Activated CD8-positive, alpha-beta memory T cell treated with anti-CD3 and anti-CD28 coated beads, Interleukin-2, amount 50 U/mL, for 48 hours (primary cell): ENCODE measurements at regions not wholly inside any gene's neighbourhood (a gene's known extent, or its start where the extent isn't known, plus 50 kb on each side); places are given as distances from the start of the nearest gene placed in this dataset.

Source experiments
- DNase-seq: peaks from one replicate; pipeline ENCODE4 v3.0.0-alpha.2; 2020

- no peak for DNase-seq
Measured at GRCh38 chr5:172545291-172545801, 91.0 kb upstream of the SH3PXD2B start.

GRCh38 chr5:172544371-172545095 lies 90.2 kb upstream of the SH3PXD2B start:
- no peak for DNase-seq

GRCh38 chr5:172543484-172544298 lies 89.4 kb upstream of the SH3PXD2B start:
- DNase-seq, result peak; percentile 28

- DNase-seq, result peak; percentile 15
Measured at GRCh38 chr5:172542651-172543131, 88.4 kb upstream of the SH3PXD2B start.

GRCh38 chr5:172541773-172542136 lies 87.4 kb upstream of the SH3PXD2B start:
- DNase-seq, result peak; percentile 12

- peak; percentile 32 for DNase-seq
Measured at GRCh38 chr5:172541099-172541772, 86.9 kb upstream of the SH3PXD2B start.

- DNase-seq, result peak; percentile 3
Measured at GRCh38 chr5:172540099-172540870, 86.0 kb upstream of the SH3PXD2B start.

- peak; percentile 40 for DNase-seq
Measured at GRCh38 chr5:172535108-172535445, 80.8 kb upstream of the SH3PXD2B start.

- peak; percentile 30 for DNase-seq
Measured at GRCh38 chr5:172534229-172535107, 80.1 kb upstream of the SH3PXD2B start.

- peak; percentile 32 for DNase-seq
Measured at GRCh38 chr5:172533399-172534228, 79.3 kb upstream of the SH3PXD2B start.

GRCh38 chr5:172533058-172533398 lies 78.7 kb upstream of the SH3PXD2B start:
- peak; percentile 18 for DNase-seq

GRCh38 chr5:172532439-172532838 lies 78.1 kb upstream of the SH3PXD2B start:
- peak; percentile 25 for DNase-seq

GRCh38 chr5:172531704-172532026 lies 77.3 kb upstream of the SH3PXD2B start:
- peak; percentile 40 for DNase-seq

GRCh38 chr5:172530878-172531703 lies 76.8 kb upstream of the SH3PXD2B start:
- DNase-seq, result peak; percentile 33

GRCh38 chr5:172530406-172530805 lies 76.1 kb upstream of the SH3PXD2B start:
- peak; percentile 41 for DNase-seq

GRCh38 chr5:172529896-172530295 lies 75.6 kb upstream of the SH3PXD2B start:
- DNase-seq, result peak; percentile 29

GRCh38 chr5:172528440-172528839 lies 74.1 kb upstream of the SH3PXD2B start:
- DNase-seq, result no peak

GRCh38 chr5:172527559-172527958 lies 73.2 kb upstream of the SH3PXD2B start:
- DNase-seq, result no peak

GRCh38 chr5:172525996-172526360 lies 71.7 kb upstream of the SH3PXD2B start:
- DNase-seq, result no peak
